IMR-90 (cell line): ENCODE measurements at regions not wholly inside any gene's neighbourhood (a gene's known extent, or its start where the extent isn't known, plus 50 kb on each side); places are given as distances from the start of the nearest gene placed in this dataset.

Source experiments
- FOS ChIP-seq: fragments of 150-350 bp; IDR thresholded peaks from 2 replicates; pipeline ENCODE4 v1.6.1; 2016; ENCODE audit warnings: low read depth, low read length
- NFE2L2 ChIP-seq: fragments of 150-350 bp; IDR thresholded peaks from 2 replicates; pipeline ENCODE4 v1.6.1; 2016; ENCODE audit warnings: low read depth, mild to moderate bottlenecking, low read length
- POLR2A ChIP-seq: IDR thresholded peaks from 2 replicates; pipeline ENCODE4 v1.6.1; 2012; ENCODE audit warnings: mild to moderate bottlenecking, low read depth, low read length
- TF ChIP-seq, protein P1 (sequence below): fragments of 150-350 bp; IDR thresholded peaks from 2 replicates; pipeline ENCODE4 v1.6.1; 2017; ENCODE audit warnings: mild to moderate bottlenecking, antibody characterized with exemption, low read length, low read depth
- TF ChIP-seq, protein P2 (sequence below): conservative IDR thresholded peaks from 2 replicates; pipeline ENCODE4 v1.5.1; 2012; ENCODE audit warnings: mild to moderate bottlenecking, low read depth, low read length, improper control_type of control experiment

DNA sequence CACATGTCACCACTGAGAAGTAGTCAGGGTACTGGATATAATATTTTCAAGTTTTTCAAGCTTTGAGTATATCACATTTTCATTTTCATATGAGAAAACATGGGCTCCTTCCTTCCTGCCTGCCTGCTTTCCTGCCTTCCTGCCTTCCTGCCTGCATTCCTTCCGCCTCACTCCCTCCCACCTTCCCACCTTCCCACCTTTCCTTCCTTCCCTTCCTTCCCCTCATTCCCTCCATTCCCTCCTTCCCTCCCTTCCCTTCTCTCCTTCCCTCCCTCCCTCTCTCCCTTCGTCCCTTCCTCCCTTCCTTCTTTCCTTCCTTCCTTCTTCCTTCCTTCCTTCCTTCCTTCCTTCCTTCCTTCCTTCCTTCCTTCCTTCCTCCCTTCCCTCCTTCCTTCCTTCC is 175.3 kb downstream of the HMHB1 start:
- TF ChIP-seq, protein P1, sequence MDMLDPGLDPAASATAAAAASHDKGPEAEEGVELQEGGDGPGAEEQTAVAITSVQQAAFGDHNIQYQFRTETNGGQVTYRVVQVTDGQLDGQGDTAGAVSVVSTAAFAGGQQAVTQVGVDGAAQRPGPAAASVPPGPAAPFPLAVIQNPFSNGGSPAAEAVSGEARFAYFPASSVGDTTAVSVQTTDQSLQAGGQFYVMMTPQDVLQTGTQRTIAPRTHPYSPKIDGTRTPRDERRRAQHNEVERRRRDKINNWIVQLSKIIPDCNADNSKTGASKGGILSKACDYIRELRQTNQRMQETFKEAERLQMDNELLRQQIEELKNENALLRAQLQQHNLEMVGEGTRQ: no peak
- TF ChIP-seq, protein P2, sequence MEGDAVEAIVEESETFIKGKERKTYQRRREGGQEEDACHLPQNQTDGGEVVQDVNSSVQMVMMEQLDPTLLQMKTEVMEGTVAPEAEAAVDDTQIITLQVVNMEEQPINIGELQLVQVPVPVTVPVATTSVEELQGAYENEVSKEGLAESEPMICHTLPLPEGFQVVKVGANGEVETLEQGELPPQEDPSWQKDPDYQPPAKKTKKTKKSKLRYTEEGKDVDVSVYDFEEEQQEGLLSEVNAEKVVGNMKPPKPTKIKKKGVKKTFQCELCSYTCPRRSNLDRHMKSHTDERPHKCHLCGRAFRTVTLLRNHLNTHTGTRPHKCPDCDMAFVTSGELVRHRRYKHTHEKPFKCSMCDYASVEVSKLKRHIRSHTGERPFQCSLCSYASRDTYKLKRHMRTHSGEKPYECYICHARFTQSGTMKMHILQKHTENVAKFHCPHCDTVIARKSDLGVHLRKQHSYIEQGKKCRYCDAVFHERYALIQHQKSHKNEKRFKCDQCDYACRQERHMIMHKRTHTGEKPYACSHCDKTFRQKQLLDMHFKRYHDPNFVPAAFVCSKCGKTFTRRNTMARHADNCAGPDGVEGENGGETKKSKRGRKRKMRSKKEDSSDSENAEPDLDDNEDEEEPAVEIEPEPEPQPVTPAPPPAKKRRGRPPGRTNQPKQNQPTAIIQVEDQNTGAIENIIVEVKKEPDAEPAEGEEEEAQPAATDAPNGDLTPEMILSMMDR: no peak
- no peak for TF ChIP-seq POLR2A
- TF ChIP-seq NFE2L2: no peak
- no peak for TF ChIP-seq FOS
